ENCODE measurements at regions not wholly inside any gene's neighbourhood (a gene's known extent, or its start where the extent isn't known, plus 50 kb on each side); places are given as distances from the start of the nearest gene placed in this dataset.
A peak's percentile ranks its signal among the peaks of the same experiment; 100 is the strongest.

DNA sequence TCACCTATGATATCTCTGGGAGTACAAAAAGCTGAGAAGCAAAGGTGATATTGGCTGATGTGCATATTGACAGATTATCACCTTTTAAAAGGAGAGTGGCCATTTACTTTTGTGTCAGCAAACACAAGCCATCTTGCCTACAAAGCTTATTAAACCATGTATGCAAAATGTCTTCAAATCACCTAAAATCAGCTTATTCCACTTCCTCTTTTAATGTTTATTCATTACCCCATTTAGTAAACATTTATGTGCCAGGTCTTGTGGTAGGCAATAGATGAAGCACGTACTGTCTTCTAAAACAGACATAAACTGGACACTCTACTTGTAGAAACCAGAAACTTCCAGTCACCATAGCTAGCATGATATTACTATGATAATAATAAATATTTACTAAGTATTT, 354.6 kb downstream of the RBM26 start:
- no peaks in the 10 kb centered on the region for H3K36me3 Mint-ChIP-seq (ENCODE audit: insufficient read depth in 2 of 2)
- no peaks in the 10 kb centered on the region for H3K9me3 Mint-ChIP-seq
- ATAC-seq (replicated peaks in 1 of 2) (no peak), DNase-seq (no peak)
- no peak overlapping the region for H3K27ac Mint-ChIP-seq
- no peak overlapping the region for H3K4me3 Mint-ChIP-seq
- H3K27me3 Mint-ChIP-seq (ENCODE audit: low read depth), result no peaks in the 10 kb centered on the region
- H3K4me1 Mint-ChIP-seq (ENCODE audit: low read depth), result no peaks in the 10 kb centered on the region

DNA sequence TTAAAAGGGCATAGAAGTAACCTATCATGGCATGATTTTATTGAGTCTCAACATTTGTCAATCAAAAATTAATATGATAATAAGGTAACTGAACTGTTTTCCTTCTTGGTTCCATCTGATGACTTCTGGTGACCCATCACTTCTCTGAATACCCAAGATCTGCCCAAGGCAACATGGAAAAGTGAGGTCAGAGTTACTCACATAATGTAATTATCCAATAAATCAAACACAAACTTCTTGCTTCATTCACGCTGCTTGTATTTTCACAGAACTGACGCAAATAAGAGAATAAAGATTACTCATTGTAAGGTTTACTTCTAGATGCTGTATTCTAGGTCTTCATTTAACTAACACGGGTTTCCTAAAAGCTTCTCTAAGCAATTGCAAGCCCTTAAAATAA, 361.6 kb downstream of the RBM26 start:
- ATAC-seq (replicated peaks in 1 of 2) (no peak), DNase-seq (no peak)
- H3K36me3 Mint-ChIP-seq (ENCODE audit: insufficient read depth in 2 of 2), result no peaks in the 10 kb centered on the region
- H3K4me3 Mint-ChIP-seq, result no peak overlapping the region
- H3K4me1 Mint-ChIP-seq (ENCODE audit: low read depth), result no peaks in the 10 kb centered on the region
- no peaks in the 10 kb centered on the region for H3K9me3 Mint-ChIP-seq
- peaks cover 6% of the 10 kb centered on the region for H3K27me3 Mint-ChIP-seq (ENCODE audit: low read depth)
- H3K27ac Mint-ChIP-seq, result no peak overlapping the region

DNA sequence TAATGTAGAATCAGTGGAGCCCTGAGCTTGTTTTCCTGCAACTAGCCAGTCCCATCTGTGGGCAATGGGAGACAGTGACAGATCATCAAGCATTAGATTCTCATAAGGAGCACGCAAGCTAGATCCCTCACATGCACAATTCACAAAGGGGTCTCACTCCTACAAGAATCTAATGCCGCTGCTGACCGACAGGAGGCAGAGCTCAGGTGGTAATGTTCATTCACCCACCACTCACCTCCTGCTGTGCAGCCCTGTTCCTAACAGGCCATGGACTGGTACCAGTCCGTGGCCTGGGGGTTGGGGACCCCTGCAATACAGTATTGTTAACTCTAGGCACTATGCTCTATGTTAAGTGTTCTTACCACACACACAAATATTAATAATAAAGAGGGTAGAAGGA, 362.8 kb downstream of the RBM26 start:
- Mint-ChIP-seq H3K4me1 (ENCODE audit: low read depth) (no peaks in the 10 kb centered on the region), H3K9me3 (no peaks in the 10 kb centered on the region), H3K27me3 (ENCODE audit: low read depth) (peaks cover 6% of the 10 kb centered on the region), H3K36me3 (ENCODE audit: insufficient read depth in 2 of 2) (no peaks in the 10 kb centered on the region), H3K4me3 (no peak overlapping the region), H3K27ac (no peak overlapping the region)
- ATAC-seq (replicated peaks in 1 of 2) (no peak), DNase-seq (no peak)

DNA sequence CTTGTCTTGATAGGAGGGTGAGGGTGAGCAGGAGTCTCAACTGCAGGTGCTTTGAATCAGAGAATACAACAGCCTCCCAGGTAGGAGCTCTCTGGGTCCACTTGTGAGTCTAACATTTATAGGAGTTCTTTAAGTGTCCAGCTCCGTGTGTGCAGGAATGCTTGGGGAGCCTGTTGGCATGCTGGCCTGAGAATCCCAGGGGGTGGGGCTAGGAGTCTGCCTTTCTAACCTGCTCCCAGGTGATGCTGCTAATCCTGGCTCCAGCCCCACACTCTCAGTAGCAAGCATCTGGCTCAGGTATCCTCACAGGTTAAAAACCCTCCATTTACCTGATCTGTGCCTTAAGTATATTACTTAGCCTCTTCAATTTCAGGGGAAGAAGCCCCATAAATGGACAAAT, 368.9 kb downstream of the RBM26 start:
- no peak overlapping the region for H3K4me3 Mint-ChIP-seq
- no peaks in the 10 kb centered on the region for H3K36me3 Mint-ChIP-seq (ENCODE audit: insufficient read depth in 2 of 2)
- no peaks in the 10 kb centered on the region for H3K4me1 Mint-ChIP-seq (ENCODE audit: low read depth)
- H3K9me3 Mint-ChIP-seq, result no peaks in the 10 kb centered on the region
- peaks cover 8% of the 10 kb centered on the region for H3K27me3 Mint-ChIP-seq (ENCODE audit: low read depth)
- ATAC-seq (replicated peaks in 1 of 2) (no peak), DNase-seq (no peak)
- no peak overlapping the region for H3K27ac Mint-ChIP-seq

DNA sequence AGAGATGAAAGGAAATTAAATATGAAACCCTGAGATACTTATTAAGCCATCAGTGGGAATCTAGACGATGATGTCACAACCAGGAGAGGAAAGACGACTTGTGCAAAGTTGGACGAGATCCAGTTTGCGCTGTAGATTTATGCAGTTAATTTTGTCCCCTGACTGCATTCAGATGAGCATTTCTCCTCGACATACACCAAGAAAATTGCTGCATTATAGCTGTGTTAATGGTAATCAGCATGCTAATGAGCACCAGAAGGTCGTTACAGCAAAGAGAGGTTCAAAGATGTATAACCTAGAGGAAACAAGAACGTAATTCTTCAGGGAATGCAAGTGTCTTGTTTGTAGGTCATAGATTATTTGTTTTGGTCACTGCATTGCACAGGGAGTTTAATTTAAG, 371.7 kb downstream of the RBM26 start:
- no peak overlapping the region for H3K4me3 Mint-ChIP-seq
- no peak for DNase-seq
- H3K27me3 Mint-ChIP-seq (ENCODE audit: low read depth), result peaks cover 8% of the 10 kb centered on the region
- no peaks in the 10 kb centered on the region for H3K36me3 Mint-ChIP-seq (ENCODE audit: insufficient read depth in 2 of 2)
- no peaks in the 10 kb centered on the region for H3K9me3 Mint-ChIP-seq
- ATAC-seq (replicated peaks in 1 of 2), result no peak
- no peak overlapping the region for H3K27ac Mint-ChIP-seq
- no peaks in the 10 kb centered on the region for H3K4me1 Mint-ChIP-seq (ENCODE audit: low read depth)

DNA sequence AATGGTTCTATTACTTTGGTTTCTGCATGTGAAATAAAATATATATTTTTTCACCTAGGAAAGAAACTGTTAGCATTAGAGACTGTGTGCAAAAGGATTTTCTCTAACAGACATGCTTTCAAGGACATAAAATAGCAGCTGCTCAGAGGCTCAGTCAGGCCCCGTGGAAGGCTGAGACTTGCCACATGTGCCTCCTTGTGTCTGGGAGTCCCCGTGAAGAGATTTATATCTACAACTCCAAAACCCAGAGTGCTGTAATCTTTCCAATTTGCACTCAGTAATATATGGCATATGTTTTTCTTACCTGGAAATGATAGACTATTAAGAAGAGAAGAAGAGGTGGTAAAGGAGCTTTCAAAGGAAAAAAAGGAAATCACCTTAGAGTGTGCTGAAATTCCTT, 371.6 kb upstream of the OBI1 start:
- peaks cover 18% of the 10 kb centered on the region for H3K27me3 Mint-ChIP-seq (ENCODE audit: low read depth)
- H3K4me1 Mint-ChIP-seq (ENCODE audit: low read depth), result no peaks in the 10 kb centered on the region
- H3K9me3 Mint-ChIP-seq, result no peaks in the 10 kb centered on the region
- H3K27ac Mint-ChIP-seq, result no peak overlapping the region
- H3K4me3 Mint-ChIP-seq, result no peak overlapping the region
- no peak for DNase-seq
- no peak for ATAC-seq (replicated peaks in 1 of 2)
- H3K36me3 Mint-ChIP-seq (ENCODE audit: insufficient read depth in 2 of 2), result no peaks in the 10 kb centered on the region

DNA sequence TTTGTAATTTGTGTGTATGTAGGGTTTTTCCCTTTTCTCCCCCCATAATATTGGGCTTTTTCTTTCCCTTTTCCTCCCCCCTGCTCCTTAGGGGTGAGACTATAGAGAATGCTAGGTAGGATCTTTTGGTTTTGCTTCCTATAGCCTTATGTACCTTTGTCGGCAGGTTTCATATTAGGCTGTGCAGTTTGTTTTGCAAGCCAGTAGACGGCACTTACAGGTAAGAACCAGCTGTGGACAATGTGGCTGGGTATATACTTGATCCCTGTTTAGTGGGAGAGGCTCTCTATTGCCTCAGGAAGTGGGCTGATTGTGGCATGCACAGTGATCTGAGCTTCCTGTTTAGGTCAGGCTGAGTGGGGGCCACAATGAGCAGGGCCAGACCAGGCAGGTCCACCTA, 359.2 kb upstream of the OBI1 start:
- H3K4me3 Mint-ChIP-seq, result no peak overlapping the region
- H3K9me3 Mint-ChIP-seq, result peaks cover 4 to 11% of the 10 kb centered on the region in 2 donors
- ATAC-seq (replicated peaks in 1 of 2) (no peak), DNase-seq (no peak)
- H3K27me3 Mint-ChIP-seq (ENCODE audit: low read depth), result peaks cover 18% of the 10 kb centered on the region
- no peak overlapping the region for H3K27ac Mint-ChIP-seq
- H3K36me3 Mint-ChIP-seq (ENCODE audit: insufficient read depth in 2 of 2), result peaks cover 0 to 3% of the 10 kb centered on the region in 2 donors
- no peaks in the 10 kb centered on the region for H3K4me1 Mint-ChIP-seq (ENCODE audit: low read depth)

DNA sequence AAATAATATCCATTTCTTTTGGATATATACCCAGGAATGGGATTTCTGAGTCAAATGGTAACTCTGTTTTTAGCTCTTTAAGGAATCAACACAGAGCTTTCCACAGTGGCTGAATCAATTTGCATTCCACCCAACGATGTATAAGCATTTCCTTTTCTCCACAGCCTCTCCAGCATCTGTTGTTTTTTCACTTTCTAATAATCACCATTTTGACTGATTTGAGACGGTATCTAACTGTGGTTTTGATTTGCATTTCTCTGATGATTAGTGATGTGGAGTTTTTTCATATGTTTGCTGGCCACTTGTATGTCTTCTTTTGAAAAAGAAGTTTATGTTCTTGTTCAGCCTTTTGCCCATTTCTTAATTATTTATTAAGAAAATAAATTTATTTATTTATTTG, 352.2 kb upstream of the OBI1 start:
- no peak overlapping the region for H3K4me3 Mint-ChIP-seq
- no peak overlapping the region for H3K27ac Mint-ChIP-seq
- H3K4me1 Mint-ChIP-seq (ENCODE audit: low read depth), result no peaks in the 10 kb centered on the region
- H3K36me3 Mint-ChIP-seq (ENCODE audit: insufficient read depth in 2 of 2), result no peaks in the 10 kb centered on the region
- H3K9me3 Mint-ChIP-seq, result peaks cover 2 to 5% of the 10 kb centered on the region in 2 donors
- DNase-seq (no peak), ATAC-seq (replicated peaks in 1 of 2) (no peak)
- peaks cover 16% of the 10 kb centered on the region for H3K27me3 Mint-ChIP-seq (ENCODE audit: low read depth)

DNA sequence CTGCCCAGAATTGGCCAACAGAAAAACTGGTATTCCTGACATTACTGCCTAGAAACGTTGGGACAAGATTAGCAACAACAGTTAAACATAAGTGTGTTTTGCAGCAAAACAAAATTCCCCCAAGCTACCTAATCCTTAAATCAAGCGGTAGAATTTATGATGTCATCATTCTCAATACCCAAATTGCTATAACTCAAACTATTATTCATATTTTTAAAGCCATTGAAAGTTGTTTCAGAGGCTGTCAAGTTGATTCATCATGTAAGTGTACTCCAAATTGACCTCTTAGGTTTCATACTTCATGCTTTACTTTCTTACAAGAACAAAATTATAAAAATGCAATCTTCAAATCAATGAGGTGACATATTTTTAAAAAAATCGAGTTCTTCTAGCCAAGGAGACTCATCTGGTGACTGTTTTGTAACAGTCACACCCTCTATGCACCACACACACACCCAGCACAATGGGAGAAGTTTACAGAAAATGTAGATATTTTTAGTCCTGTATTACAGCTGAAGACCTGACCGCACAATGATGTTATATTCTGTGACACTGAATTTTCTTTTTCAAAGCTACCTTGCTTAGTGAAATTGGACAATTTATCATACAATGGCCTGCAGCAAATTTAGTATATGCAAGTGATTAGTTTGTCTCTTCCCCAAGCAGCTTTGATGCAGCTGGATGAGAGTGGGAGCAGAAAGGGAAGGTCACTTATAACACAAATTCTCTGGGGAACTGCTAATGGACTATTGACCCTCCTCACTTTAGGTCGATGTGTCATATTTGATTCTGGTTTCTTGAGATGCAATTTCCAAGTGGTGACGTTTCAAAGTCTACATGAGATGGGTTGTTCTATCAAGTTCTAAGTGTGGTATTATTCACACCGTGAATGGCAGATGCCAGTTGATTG, 345.3 kb upstream of the OBI1 start:
- DNase-seq (no peak), ATAC-seq (replicated peaks in 1 of 2) (peak; percentile 43 to 49)
- H3K4me1 Mint-ChIP-seq (ENCODE audit: low read depth), result no peaks in the 10 kb centered on the region
- no peaks in the 10 kb centered on the region for H3K36me3 Mint-ChIP-seq (ENCODE audit: insufficient read depth in 2 of 2)
- no peaks in the 10 kb centered on the region for H3K9me3 Mint-ChIP-seq
- no peak overlapping the region for H3K27ac Mint-ChIP-seq
- H3K27me3 Mint-ChIP-seq (ENCODE audit: low read depth), result peaks cover 21% of the 10 kb centered on the region
- no peak overlapping the region for H3K4me3 Mint-ChIP-seq

DNA sequence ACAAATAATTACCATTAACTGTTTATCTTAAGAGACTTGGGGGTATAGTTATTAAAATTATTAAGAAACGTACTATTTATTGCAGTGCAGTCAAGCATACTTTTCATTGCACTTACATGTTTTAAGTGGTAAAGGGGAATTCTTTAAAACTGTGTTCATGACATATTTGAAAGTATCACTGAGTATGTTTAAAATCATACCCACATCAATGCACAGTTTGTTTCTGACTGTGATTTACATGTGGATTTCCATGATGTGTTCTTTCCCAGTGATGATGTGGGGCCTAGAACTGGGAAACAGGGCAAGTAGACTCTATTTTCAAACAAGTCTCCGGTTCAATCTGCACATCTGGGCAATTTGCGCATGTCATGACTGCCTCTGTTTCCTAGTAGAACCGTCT, 340.5 kb upstream of the OBI1 start:
- no peak overlapping the region for H3K27ac Mint-ChIP-seq
- no peak overlapping the region for H3K4me3 Mint-ChIP-seq
- ATAC-seq (replicated peaks in 1 of 2) (no peak), DNase-seq (no peak)
- H3K36me3 Mint-ChIP-seq (ENCODE audit: insufficient read depth in 2 of 2), result no peaks in the 10 kb centered on the region
- no peaks in the 10 kb centered on the region for H3K9me3 Mint-ChIP-seq
- H3K4me1 Mint-ChIP-seq (ENCODE audit: low read depth), result no peaks in the 10 kb centered on the region
- H3K27me3 Mint-ChIP-seq (ENCODE audit: low read depth), result peaks cover 13% of the 10 kb centered on the region

DNA sequence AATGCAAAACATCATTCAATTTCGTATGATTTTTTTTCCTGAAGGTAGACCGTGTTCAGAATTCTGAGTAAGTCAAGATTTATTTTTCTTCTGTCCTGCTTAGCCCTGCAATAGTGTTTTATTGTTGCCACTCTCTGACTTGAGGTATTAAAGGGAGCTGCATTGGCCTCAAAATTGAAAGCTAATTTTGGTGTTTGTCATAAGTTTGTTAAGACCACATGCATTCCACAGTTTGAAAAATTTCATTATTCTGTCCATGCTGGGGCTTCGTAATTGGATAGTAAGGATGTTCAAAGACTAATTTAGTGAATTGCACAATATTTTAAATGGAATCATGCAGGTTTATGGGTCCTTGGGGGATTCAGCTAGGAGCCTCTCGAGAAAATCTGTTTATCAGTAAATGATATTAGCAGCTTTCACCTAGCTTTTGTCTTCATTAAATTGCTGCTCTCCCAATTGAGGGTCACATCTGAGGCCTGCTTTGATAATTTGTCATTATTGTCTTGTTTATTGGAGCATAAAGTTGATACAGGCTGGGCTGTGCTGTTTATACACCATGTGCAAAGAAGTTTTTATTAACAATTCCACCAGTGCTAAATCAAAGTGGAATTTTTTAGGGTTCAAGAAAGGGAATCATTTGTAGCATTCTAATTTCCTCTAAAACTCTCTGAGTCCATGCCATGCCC, 339.8 kb upstream of the OBI1 start:
- Mint-ChIP-seq H3K36me3 (ENCODE audit: insufficient read depth in 2 of 2) (no peaks in the 10 kb centered on the region), H3K27me3 (ENCODE audit: low read depth) (peaks cover 15% of the 10 kb centered on the region), H3K4me1 (ENCODE audit: low read depth) (no peaks in the 10 kb centered on the region), H3K27ac (no peak overlapping the region), H3K9me3 (no peaks in the 10 kb centered on the region), H3K4me3 (no peak overlapping the region)
- ATAC-seq (replicated peaks in 1 of 2) (no peak), DNase-seq (no peak)

DNA sequence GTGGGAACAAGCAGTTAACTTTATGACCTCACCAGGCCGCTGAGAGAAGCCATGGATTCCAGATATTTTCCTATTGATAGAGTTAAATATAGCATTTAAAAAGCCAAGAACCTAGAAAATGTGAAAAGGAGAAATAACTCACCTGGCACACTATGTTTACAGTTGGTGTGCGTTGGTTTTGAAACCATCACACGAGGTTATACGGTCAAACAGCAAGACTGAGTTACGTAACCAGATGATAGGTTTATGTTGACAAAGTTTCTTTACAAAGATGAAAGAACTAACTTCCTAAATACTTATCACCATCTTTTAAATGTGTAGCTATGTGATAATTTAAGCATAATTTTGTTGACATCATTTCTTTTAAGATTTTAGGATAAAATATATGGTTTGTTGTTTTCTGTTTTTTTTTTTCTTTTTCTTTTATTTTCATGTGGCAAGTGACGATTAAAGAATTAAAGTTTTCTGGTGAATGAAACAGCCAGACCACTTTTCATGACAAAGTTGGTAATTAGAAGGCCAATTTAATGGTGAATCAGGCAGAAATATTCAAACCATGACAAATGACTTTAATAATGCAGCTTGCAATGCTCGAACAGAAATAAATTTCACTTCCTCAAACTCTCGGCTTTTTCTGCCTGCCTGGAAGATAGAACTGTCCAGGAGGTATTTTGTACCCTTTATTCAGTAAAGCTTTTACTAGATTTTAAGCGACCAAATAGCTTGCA, 339.1 kb upstream of the OBI1 start:
- DNase-seq (no peak), ATAC-seq (replicated peaks in 1 of 2) (no peak)
- Mint-ChIP-seq H3K4me3 (no peak overlapping the region), H3K9me3 (no peaks in the 10 kb centered on the region), H3K27me3 (ENCODE audit: low read depth) (peaks cover 15% of the 10 kb centered on the region), H3K36me3 (ENCODE audit: insufficient read depth in 2 of 2) (no peaks in the 10 kb centered on the region), H3K27ac (no peak overlapping the region), H3K4me1 (ENCODE audit: low read depth) (no peaks in the 10 kb centered on the region)

DNA sequence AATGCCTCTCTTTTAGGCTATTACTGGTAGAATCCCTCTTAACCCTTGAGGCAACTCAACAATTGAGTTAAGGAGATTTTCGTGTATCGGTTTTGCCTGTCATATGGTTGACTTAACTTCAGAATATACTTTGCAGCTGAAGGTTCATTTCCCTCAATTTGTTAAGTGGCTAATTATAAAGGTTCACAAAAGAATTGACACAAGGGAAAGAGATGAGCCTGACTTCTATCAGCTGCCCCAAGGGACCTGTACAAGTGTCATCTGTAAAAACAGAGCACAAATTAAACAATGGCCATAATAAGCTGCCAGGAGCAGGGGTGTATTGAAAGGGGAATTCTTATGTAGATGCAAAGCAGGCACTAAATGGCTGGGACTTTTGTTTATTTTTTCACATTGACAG, 334.8 kb upstream of the OBI1 start:
- no peaks in the 10 kb centered on the region for H3K4me1 Mint-ChIP-seq (ENCODE audit: low read depth)
- DNase-seq (no peak), ATAC-seq (replicated peaks in 1 of 2) (no peak)
- H3K4me3 Mint-ChIP-seq, result no peak overlapping the region
- no peaks in the 10 kb centered on the region for H3K36me3 Mint-ChIP-seq (ENCODE audit: insufficient read depth in 2 of 2)
- H3K27me3 Mint-ChIP-seq (ENCODE audit: low read depth), result peaks cover 11% of the 10 kb centered on the region
- no peaks in the 10 kb centered on the region for H3K9me3 Mint-ChIP-seq
- no peak overlapping the region for H3K27ac Mint-ChIP-seq
